PC-9 (cell line): ENCODE measurements at regions not wholly inside any gene's neighbourhood (a gene's known extent, or its start where the extent isn't known, plus 50 kb on each side); places are given as distances from the start of the nearest gene placed in this dataset.

Experiments used
- EZH2 ChIP-seq: fragments of 200-600 bp; sonication (generic); IDR thresholded peaks from 2 replicates; pipeline ENCODE4 v1.8.0; 2017; ENCODE audit warnings: antibody characterized with exemption, low read depth
- TF ChIP-seq, protein P1 (sequence below): fragments of 200-600 bp; sonication (generic); conservative IDR thresholded peaks from 2 replicates; pipeline ENCODE4 v1.6.1; 2017; ENCODE audit warnings: mixed run types, antibody characterized with exemption, mild to moderate bottlenecking, moderate library complexity

DNA sequence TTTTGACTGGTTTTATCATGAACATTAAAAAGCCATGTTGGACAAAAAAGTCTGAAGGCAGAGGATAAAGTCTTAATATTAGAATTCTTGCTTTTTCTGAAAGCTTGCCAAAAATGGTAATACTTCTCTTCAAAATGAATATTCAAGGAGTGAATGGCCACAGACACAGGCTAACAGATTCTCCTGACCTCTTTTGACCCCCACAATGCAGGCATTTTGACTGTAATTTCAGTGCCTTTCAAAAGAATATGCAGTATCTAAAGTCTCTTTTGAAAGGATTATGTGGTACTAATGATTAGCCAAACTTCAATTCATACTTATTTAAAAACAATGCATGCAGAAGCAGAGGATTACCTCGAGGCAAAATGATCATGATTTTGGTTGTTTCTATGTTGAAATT is 557.8 kb upstream of the GCFC2 start:
- TF ChIP-seq, protein P1, sequence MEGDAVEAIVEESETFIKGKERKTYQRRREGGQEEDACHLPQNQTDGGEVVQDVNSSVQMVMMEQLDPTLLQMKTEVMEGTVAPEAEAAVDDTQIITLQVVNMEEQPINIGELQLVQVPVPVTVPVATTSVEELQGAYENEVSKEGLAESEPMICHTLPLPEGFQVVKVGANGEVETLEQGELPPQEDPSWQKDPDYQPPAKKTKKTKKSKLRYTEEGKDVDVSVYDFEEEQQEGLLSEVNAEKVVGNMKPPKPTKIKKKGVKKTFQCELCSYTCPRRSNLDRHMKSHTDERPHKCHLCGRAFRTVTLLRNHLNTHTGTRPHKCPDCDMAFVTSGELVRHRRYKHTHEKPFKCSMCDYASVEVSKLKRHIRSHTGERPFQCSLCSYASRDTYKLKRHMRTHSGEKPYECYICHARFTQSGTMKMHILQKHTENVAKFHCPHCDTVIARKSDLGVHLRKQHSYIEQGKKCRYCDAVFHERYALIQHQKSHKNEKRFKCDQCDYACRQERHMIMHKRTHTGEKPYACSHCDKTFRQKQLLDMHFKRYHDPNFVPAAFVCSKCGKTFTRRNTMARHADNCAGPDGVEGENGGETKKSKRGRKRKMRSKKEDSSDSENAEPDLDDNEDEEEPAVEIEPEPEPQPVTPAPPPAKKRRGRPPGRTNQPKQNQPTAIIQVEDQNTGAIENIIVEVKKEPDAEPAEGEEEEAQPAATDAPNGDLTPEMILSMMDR = no peak
- TF ChIP-seq EZH2 = no peak
